SK-N-SH treated with all-trans-retinoic acid at 6 μM for 48 hours (cell line): ENCODE measurements at regions not wholly inside any gene's neighbourhood (a gene's known extent, or its start where the extent isn't known, plus 50 kb on each side); places are given as distances from the start of the nearest gene placed in this dataset.

Source experiments
- ATAC-seq: fragments of 200-7000 bp; cut with Tn5 transposase; 3 replicates; pipeline ENCODE4 v1.9.1; 2020; ENCODE audit warnings: mild to moderate bottlenecking, moderate library complexity
- ARNTL ChIP-seq: fragments of 450-650 bp; formaldehyde crosslinking; IDR thresholded peaks from 2 replicates; pipeline ENCODE4 v1.5.0; 2020; ENCODE audit warnings: low read depth, mild to moderate bottlenecking, moderate library complexity, borderline replicate concordance
- BACH2 ChIP-seq: fragments of 250-450 bp; sonication (Bioruptor Pico); IDR thresholded peaks from 2 replicates; pipeline ENCODE4 v1.9.0; 2021; ENCODE audit warnings: mild to moderate bottlenecking, borderline replicate concordance
- CSDC2 ChIP-seq: fragments of 250-450 bp; sonication (Bioruptor Pico); IDR thresholded peaks from 2 replicates; pipeline ENCODE4 v1.5.0; 2020; ENCODE audit warnings: mild to moderate bottlenecking, moderate library complexity
- ESRRG ChIP-seq: fragments of 250-450 bp; sonication (Bioruptor Pico); IDR thresholded peaks from 2 replicates; pipeline ENCODE4 v1.6.1; 2021; ENCODE audit warnings: mild to moderate bottlenecking
- ISL1 ChIP-seq: fragments of 250-450 bp; sonication (Bioruptor Pico); IDR thresholded peaks from 2 replicates; pipeline ENCODE4 v2.1.2; 2022; ENCODE audit warnings: mild to moderate bottlenecking, moderate library complexity
- OSR1 ChIP-seq: fragments of 250-450 bp; sonication (Bioruptor Pico); IDR thresholded peaks from 2 replicates; pipeline ENCODE4 v1.8.0; 2022; ENCODE audit warnings: moderate library complexity, mild to moderate bottlenecking, inconsistent platforms
- PPARA ChIP-seq: fragments of 250-450 bp; sonication (Bioruptor Pico); IDR thresholded peaks from 2 replicates; pipeline ENCODE4 v1.5.0; 2020; ENCODE audit warnings: mild to moderate bottlenecking, borderline replicate concordance
- RARB ChIP-seq: fragments of 250-450 bp; sonication (Bioruptor Pico); IDR thresholded peaks from 2 replicates; pipeline ENCODE4 v1.8.0; 2021; ENCODE audit warnings: mild to moderate bottlenecking, moderate library complexity
- SNAI2 ChIP-seq: fragments of 250-450 bp; sonication (Bioruptor Pico); IDR thresholded peaks from 2 replicates; pipeline ENCODE4 v1.5.0; 2020; ENCODE audit warnings: mild to moderate bottlenecking, moderate library complexity
- TCF4 ChIP-seq: fragments of 250-450 bp; sonication (Bioruptor Pico); IDR thresholded peaks from 2 replicates; pipeline ENCODE4 v1.8.0; 2021; ENCODE audit warnings: mild to moderate bottlenecking, moderate library complexity, borderline replicate concordance
- TOX ChIP-seq: fragments of 250-450 bp; sonication (Bioruptor Pico); IDR thresholded peaks from 2 replicates; pipeline ENCODE4 v1.8.0; 2021; ENCODE audit warnings: mild to moderate bottlenecking, moderate library complexity, borderline replicate concordance
- ZC3H10 ChIP-seq: fragments of 250-450 bp; sonication (Bioruptor Pico); IDR thresholded peaks from 2 replicates; pipeline ENCODE4 v1.5.1; 2021; ENCODE audit warnings: mild to moderate bottlenecking, moderate library complexity
- ZFP3 ChIP-seq: fragments of 250-450 bp; sonication (Bioruptor Pico); IDR thresholded peaks from 2 replicates; pipeline ENCODE4 v1.5.0; 2020; ENCODE audit warnings: mild to moderate bottlenecking, moderate library complexity
- ZFP30 ChIP-seq: fragments of 450-650 bp; formaldehyde crosslinking; IDR thresholded peaks from 2 replicates; pipeline ENCODE4 v1.5.0; 2022; ENCODE audit warnings: mild to moderate bottlenecking, moderate library complexity
- ZNF565 ChIP-seq: fragments of 450-650 bp; formaldehyde crosslinking; conservative IDR thresholded peaks from 2 replicates; pipeline ENCODE4 v1.5.0; 2020; ENCODE audit warnings: low read depth, mild to moderate bottlenecking, moderate library complexity
- ZNF70 ChIP-seq: fragments of 450-650 bp; formaldehyde crosslinking; IDR thresholded peaks from 2 replicates; pipeline ENCODE4 v1.5.0; 2020; ENCODE audit warnings: mild to moderate bottlenecking, moderate library complexity
- ZNF8 ChIP-seq: fragments of 450-650 bp; formaldehyde crosslinking; IDR thresholded peaks from 2 replicates; pipeline ENCODE4 v1.5.0; 2020; ENCODE audit warnings: mild to moderate bottlenecking, moderate library complexity
- TF ChIP-seq, protein P1 (sequence below): fragments of 250-450 bp; sonication (Bioruptor Pico); IDR thresholded peaks from 2 replicates; pipeline ENCODE4 v1.5.0; 2020; ENCODE audit warnings: mild to moderate bottlenecking, moderate library complexity
- TF ChIP-seq, protein P2 (sequence below): fragments of 250-450 bp; sonication (Bioruptor Pico); IDR thresholded peaks from 2 replicates; pipeline ENCODE4 v1.8.0; 2021; ENCODE audit warnings: low read depth, mild to moderate bottlenecking, moderate library complexity, borderline replicate concordance
- TF ChIP-seq, protein P3 (sequence below): fragments of 250-450 bp; sonication (Bioruptor Pico); IDR thresholded peaks from 2 replicates; pipeline ENCODE4 v1.5.1; 2021; ENCODE audit warnings: mild to moderate bottlenecking, moderate library complexity
- TF ChIP-seq, protein P4 (sequence below): fragments of 250-450 bp; sonication (Bioruptor Pico); IDR thresholded peaks from 2 replicates; pipeline ENCODE4 v1.5.1; 2020; ENCODE audit warnings: low read depth, mild to moderate bottlenecking, moderate library complexity
- TF ChIP-seq, protein P5 (sequence below): fragments of 250-450 bp; sonication (Bioruptor Pico); IDR thresholded peaks from 2 replicates; pipeline ENCODE4 v1.8.0; 2020; ENCODE audit warnings: mild to moderate bottlenecking, moderate library complexity, borderline replicate concordance

DNA sequence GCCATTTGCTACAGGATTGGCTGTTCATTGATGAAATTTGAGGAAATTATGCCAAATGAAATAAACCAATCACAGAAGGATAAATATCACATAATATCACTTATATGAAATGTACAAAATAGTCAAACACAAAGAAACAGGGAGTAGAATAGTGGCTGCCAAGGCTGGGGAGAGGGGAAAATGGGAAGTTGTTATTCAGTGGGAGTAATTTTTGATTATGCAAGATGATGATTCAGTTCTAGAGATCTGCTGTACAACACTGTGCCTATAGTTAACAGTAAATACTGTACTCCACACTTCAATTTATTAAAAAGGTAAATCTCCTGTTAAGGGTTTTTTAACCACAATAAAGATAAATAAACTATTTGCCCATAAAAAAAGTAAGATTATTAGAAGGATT is 101.1 kb downstream of the TMA16 start:
- TF ChIP-seq ZNF8: no peak
- TF ChIP-seq ZC3H10 (CRISPR knock-in tag): no peak
- TF ChIP-seq ZFP3 (CRISPR knock-in tag): no peak
- TF ChIP-seq OSR1 (CRISPR knock-in tag): no peak
- TF ChIP-seq ZFP30 (CRISPR knock-in tag): no peak
- no peak for TF ChIP-seq ESRRG (CRISPR knock-in tag)
- no peak for TF ChIP-seq TCF4 (CRISPR knock-in tag)
- no peak for TF ChIP-seq PPARA
- no peak for TF ChIP-seq SNAI2 (CRISPR knock-in tag)
- TF ChIP-seq ZNF70 (CRISPR knock-in tag): no peak
- TF ChIP-seq CSDC2 (CRISPR knock-in tag): no peak
- no peak for ATAC-seq

DNA sequence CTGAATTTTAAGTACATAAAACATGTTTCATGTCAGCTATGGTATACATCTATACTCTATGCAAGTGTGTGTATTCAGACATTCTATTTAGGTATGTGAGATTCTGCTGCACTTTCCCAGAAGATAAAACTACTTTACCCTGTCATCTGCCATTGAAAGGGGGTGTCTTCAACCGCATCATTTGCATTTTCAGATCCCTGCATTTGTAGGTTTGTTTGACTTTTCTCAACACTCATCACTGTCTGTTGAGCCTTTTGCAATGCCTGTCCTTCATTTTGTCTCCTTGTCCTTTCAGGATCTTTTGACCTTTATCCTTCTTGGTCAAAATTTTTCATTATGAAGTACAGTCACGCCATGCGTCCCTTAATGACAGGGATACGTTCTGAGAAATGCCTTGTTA is 103.5 kb downstream of the TMA16 start:
- no peak for ATAC-seq
- TF ChIP-seq RARB (CRISPR knock-in tag) (no peak), ZNF70 (CRISPR knock-in tag) (no peak), OSR1 (CRISPR knock-in tag) (no peak), CSDC2 (CRISPR knock-in tag) (no peak), ESRRG (CRISPR knock-in tag) (no peak), ARNTL (CRISPR knock-in tag) (no peak), ZFP30 (CRISPR knock-in tag) (no peak), ZNF565 (CRISPR knock-in tag) (no peak), BACH2 (CRISPR knock-in tag) (no peak)
- TF ChIP-seq, protein P1, sequence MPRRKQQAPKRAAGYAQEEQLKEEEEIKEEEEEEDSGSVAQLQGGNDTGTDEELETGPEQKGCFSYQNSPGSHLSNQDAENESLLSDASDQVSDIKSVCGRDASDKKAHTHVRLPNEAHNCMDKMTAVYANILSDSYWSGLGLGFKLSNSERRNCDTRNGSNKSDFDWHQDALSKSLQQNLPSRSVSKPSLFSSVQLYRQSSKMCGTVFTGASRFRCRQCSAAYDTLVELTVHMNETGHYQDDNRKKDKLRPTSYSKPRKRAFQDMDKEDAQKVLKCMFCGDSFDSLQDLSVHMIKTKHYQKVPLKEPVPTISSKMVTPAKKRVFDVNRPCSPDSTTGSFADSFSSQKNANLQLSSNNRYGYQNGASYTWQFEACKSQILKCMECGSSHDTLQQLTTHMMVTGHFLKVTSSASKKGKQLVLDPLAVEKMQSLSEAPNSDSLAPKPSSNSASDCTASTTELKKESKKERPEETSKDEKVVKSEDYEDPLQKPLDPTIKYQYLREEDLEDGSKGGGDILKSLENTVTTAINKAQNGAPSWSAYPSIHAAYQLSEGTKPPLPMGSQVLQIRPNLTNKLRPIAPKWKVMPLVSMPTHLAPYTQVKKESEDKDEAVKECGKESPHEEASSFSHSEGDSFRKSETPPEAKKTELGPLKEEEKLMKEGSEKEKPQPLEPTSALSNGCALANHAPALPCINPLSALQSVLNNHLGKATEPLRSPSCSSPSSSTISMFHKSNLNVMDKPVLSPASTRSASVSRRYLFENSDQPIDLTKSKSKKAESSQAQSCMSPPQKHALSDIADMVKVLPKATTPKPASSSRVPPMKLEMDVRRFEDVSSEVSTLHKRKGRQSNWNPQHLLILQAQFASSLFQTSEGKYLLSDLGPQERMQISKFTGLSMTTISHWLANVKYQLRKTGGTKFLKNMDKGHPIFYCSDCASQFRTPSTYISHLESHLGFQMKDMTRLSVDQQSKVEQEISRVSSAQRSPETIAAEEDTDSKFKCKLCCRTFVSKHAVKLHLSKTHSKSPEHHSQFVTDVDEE: no peak
- TF ChIP-seq, protein P2, sequence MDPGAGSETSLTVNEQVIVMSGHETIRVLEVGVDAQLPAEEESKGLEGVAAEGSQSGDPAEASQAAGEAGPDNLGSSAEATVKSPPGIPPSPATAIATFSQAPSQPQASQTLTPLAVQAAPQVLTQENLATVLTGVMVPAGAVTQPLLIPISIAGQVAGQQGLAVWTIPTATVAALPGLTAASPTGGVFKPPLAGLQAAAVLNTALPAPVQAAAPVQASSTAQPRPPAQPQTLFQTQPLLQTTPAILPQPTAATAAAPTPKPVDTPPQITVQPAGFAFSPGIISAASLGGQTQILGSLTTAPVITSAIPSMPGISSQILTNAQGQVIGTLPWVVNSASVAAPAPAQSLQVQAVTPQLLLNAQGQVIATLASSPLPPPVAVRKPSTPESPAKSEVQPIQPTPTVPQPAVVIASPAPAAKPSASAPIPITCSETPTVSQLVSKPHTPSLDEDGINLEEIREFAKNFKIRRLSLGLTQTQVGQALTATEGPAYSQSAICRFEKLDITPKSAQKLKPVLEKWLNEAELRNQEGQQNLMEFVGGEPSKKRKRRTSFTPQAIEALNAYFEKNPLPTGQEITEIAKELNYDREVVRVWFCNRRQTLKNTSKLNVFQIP (CRISPR knock-in tag): no peak
- TF ChIP-seq, protein P3, sequence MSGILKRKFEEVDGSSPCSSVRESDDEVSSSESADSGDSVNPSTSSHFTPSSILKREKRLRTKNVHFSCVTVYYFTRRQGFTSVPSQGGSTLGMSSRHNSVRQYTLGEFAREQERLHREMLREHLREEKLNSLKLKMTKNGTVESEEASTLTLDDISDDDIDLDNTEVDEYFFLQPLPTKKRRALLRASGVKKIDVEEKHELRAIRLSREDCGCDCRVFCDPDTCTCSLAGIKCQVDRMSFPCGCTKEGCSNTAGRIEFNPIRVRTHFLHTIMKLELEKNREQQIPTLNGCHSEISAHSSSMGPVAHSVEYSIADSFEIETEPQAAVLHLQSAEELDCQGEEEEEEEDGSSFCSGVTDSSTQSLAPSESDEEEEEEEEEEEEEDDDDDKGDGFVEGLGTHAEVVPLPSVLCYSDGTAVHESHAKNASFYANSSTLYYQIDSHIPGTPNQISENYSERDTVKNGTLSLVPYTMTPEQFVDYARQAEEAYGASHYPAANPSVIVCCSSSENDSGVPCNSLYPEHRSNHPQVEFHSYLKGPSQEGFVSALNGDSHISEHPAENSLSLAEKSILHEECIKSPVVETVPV (CRISPR knock-in tag): no peak
- TF ChIP-seq, protein P4, sequence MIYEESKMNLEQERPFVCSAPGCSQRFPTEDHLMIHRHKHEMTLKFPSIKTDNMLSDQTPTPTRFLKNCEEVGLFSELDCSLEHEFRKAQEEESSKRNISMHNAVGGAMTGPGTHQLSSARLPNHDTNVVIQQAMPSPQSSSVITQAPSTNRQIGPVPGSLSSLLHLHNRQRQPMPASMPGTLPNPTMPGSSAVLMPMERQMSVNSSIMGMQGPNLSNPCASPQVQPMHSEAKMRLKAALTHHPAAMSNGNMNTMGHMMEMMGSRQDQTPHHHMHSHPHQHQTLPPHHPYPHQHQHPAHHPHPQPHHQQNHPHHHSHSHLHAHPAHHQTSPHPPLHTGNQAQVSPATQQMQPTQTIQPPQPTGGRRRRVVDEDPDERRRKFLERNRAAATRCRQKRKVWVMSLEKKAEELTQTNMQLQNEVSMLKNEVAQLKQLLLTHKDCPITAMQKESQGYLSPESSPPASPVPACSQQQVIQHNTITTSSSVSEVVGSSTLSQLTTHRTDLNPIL (CRISPR knock-in tag): no peak

DNA sequence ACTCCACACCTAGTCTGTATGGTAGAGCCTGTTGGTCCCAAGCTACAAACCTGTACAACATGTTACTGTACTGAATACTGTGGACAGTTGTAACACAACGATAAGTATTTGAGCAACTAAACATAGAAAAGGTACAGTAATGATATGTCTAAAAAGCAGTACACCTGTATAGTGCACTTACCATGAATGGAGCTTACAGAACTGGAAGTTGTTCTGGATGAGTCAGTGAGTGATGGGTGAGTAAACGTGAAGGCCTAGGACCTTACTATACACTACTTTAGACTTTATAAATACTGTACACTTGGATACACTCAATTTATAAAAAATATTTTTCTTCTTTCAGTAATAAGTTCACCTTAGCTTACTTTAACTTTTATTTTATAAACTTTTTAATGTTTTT is 104.0 kb downstream of the TMA16 start:
- no peak for TF ChIP-seq ZC3H10 (CRISPR knock-in tag)
- no peak for TF ChIP-seq ISL1 (CRISPR knock-in tag)
- no peak for TF ChIP-seq CSDC2 (CRISPR knock-in tag)
- TF ChIP-seq SNAI2 (CRISPR knock-in tag): no peak
- TF ChIP-seq, protein P2 (CRISPR knock-in tag): no peak
- TF ChIP-seq ZNF70 (CRISPR knock-in tag): no peak
- no peak for TF ChIP-seq TOX (CRISPR knock-in tag)
- TF ChIP-seq RARB (CRISPR knock-in tag): no peak
- TF ChIP-seq, protein P3 (CRISPR knock-in tag): no peak
- TF ChIP-seq, protein P5, sequence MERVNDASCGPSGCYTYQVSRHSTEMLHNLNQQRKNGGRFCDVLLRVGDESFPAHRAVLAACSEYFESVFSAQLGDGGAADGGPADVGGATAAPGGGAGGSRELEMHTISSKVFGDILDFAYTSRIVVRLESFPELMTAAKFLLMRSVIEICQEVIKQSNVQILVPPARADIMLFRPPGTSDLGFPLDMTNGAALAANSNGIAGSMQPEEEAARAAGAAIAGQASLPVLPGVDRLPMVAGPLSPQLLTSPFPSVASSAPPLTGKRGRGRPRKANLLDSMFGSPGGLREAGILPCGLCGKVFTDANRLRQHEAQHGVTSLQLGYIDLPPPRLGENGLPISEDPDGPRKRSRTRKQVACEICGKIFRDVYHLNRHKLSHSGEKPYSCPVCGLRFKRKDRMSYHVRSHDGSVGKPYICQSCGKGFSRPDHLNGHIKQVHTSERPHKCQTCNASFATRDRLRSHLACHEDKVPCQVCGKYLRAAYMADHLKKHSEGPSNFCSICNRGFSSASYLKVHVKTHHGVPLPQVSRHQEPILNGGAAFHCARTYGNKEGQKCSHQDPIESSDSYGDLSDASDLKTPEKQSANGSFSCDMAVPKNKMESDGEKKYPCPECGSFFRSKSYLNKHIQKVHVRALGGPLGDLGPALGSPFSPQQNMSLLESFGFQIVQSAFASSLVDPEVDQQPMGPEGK (CRISPR knock-in tag): no peak
- TF ChIP-seq, protein P4 (CRISPR knock-in tag): no peak
- ATAC-seq: no peak
